PC-9 (cell line): ENCODE measurements at regions not wholly inside any gene's neighbourhood (a gene's known extent, or its start where the extent isn't known, plus 50 kb on each side); places are given as distances from the start of the nearest gene placed in this dataset.

Experiments used
- BruUV-seq: library from RNA; stranded (reverse); fragments of 400-500 nt; replicated peaks from 2 replicates; lab custom pipeline; 2021; lab: Mats Ljungman, UMichigan
- CTCF ChIA-PET: fragments of 300-600 bp; sonication (Branson Sonifier 250); formaldehyde crosslinking; loops from one replicate; lab custom pipeline; 2022; ENCODE audit warnings: antibody characterized with exemption; lab: Charles Lee
- POLR2A ChIA-PET: fragments of 300-600 bp; sonication (Branson Sonifier 250); formaldehyde crosslinking; loops from one replicate; lab custom pipeline; 2022; ENCODE audit warnings: antibody characterized with exemption; ENCODE audit not compliant: unreplicated experiment; lab: Charles Lee
- DNase-seq, 2 experiments: peaks; one replicate each; pipeline versions ENCODE4 v3.0.0 to v3.0.0-alpha.2; 2015 to 2022; ENCODE audit warnings: mixed read lengths in 1 of 2
- H2AFZ ChIP-seq: fragments of 200-600 bp; sonication (generic); 2 replicates; pipeline ENCODE4 v1.8.1; 2017; ENCODE audit warnings: antibody characterized with exemption
- H3F3A ChIP-seq: fragments of 200-600 bp; sonication (generic); 2 replicates; pipeline ENCODE4 v1.8.1; 2017; ENCODE audit warnings: antibody characterized with exemption, mild to moderate bottlenecking, low read depth; ENCODE audit not compliant: insufficient read depth
- H3K27ac ChIP-seq: fragments of 200-600 bp; sonication (generic); 2 replicates; pipeline ENCODE4 v1.6.1; 2016; ENCODE audit warnings: mixed run types
- H3K27me3 ChIP-seq: fragments of 200-600 bp; sonication (generic); 2 replicates; pipeline ENCODE4 v1.6.1; 2016; ENCODE audit warnings: low read depth, mixed run types; ENCODE audit not compliant: insufficient read depth
- H3K36me3 ChIP-seq: fragments of 200-600 bp; sonication (generic); 2 replicates; pipeline ENCODE4 v1.6.1; 2016; ENCODE audit warnings: low read depth, mixed run types
- H3K4me1 ChIP-seq: fragments of 200-600 bp; sonication (generic); replicated peaks from 2 replicates; pipeline ENCODE4 v1.6.1; 2016; ENCODE audit warnings: mixed run types; ENCODE audit not compliant: insufficient read depth
- H3K4me2 ChIP-seq: fragments of 200-600 bp; sonication (generic); 2 replicates; pipeline ENCODE4 v1.6.1; 2017; ENCODE audit warnings: mixed run types
- H3K4me3 ChIP-seq: fragments of 200-600 bp; sonication (generic); 2 replicates; pipeline ENCODE4 v1.6.1; 2016; ENCODE audit warnings: mixed run types
- H3K79me2 ChIP-seq: fragments of 200-600 bp; sonication (generic); 2 replicates; pipeline ENCODE4 v1.6.1; 2017; ENCODE audit warnings: low read depth, mixed run types
- H3K9me2 ChIP-seq: fragments of 200-600 bp; sonication (generic); 2 replicates; pipeline ENCODE4 v1.8.1; 2017; ENCODE audit warnings: mild to moderate bottlenecking; ENCODE audit not compliant: insufficient read depth
- H3K9me3 ChIP-seq: fragments of 200-600 bp; sonication (generic); 2 replicates; pipeline ENCODE4 v1.8.1; 2016; ENCODE audit warnings: low read depth; ENCODE audit not compliant: insufficient read depth
- H4K20me1 ChIP-seq: fragments of 200-600 bp; sonication (generic); 2 replicates; pipeline ENCODE4 v1.8.1; 2017; ENCODE audit not compliant: insufficient read depth
- EZH2 ChIP-seq: fragments of 200-600 bp; sonication (generic); IDR thresholded peaks from 2 replicates; pipeline ENCODE4 v1.8.0; 2017; ENCODE audit warnings: antibody characterized with exemption, low read depth
- intact Hi-C: fragments of 100-400 bp; cut with micrococcal nuclease; formaldehyde crosslinking; loops from one replicate; pipeline ENCODE4 v1.10.0; 2022; ENCODE audit not compliant: unreplicated experiment
- TF ChIP-seq, protein P1 (sequence below): fragments of 200-600 bp; sonication (generic); conservative IDR thresholded peaks from 2 replicates; pipeline ENCODE4 v1.6.1; 2017; ENCODE audit warnings: mixed run types, antibody characterized with exemption, mild to moderate bottlenecking, moderate library complexity

DNA sequence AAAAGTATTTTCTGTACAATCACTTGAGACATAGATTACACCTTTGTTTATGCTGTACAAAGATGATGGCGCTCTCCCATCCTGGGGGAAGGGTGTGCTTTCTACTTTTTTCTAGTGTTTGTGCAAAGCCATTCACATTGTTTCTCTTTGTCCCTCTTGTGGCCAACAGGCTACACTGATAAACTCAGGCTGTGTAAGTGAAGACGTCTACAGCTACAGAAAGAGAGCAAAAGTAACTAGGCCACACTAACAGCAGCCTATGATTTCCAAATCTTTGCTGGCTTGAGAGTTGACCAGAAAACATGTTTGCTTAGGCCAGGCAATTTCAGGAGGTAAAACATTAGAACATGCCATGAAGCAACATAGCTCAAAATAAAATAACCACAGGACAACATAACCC lies 75.1 kb downstream of the FOXB1 start:
- no TSS peak for BruUV-seq

DNA sequence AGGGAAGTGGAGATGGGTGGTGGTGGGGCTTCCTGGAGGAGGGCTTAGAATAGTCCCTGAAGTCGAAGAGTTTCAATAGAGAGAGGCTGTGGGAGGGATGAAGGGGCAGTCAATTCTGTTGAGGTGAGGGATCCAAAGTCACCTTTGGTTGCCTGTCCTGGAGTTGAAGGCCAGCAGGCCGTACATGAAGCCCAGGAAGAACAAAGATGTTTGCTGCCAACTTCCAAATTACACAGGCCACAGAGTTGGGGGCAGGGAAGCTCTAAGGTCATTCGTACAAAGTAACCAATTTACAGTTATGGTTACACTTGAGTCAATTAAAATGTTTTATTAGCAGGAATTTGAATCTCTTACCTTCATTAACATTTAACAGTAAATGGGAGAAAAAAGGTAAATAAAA lies 77.9 kb downstream of the FOXB1 start:
- Histone ChIP-seq H3F3A (peaks cover 11% of the 10 kb centered on the region; the same call in 1 of the 2 replicates), H4K20me1 (no peaks in the 10 kb centered on the region), H2AFZ (no peak overlapping the region), H3K27me3 (no peaks in the 10 kb centered on the region), H3K27ac (no peak overlapping the region), H3K9me3 (no peaks in the 10 kb centered on the region), H3K4me1 (peaks cover 23% of the 10 kb centered on the region), H3K4me3 (no peak overlapping the region), H3K36me3 (no peaks in the 10 kb centered on the region), H3K4me2 (no peak overlapping the region), H3K79me2 (no peaks in the 10 kb centered on the region), H3K9me2 (no peaks in the 10 kb centered on the region)
- POLR2A ChIA-PET = no interaction called here
- no TSS peak for BruUV-seq
- no peak for TF ChIP-seq EZH2
- TF ChIP-seq, protein P1, sequence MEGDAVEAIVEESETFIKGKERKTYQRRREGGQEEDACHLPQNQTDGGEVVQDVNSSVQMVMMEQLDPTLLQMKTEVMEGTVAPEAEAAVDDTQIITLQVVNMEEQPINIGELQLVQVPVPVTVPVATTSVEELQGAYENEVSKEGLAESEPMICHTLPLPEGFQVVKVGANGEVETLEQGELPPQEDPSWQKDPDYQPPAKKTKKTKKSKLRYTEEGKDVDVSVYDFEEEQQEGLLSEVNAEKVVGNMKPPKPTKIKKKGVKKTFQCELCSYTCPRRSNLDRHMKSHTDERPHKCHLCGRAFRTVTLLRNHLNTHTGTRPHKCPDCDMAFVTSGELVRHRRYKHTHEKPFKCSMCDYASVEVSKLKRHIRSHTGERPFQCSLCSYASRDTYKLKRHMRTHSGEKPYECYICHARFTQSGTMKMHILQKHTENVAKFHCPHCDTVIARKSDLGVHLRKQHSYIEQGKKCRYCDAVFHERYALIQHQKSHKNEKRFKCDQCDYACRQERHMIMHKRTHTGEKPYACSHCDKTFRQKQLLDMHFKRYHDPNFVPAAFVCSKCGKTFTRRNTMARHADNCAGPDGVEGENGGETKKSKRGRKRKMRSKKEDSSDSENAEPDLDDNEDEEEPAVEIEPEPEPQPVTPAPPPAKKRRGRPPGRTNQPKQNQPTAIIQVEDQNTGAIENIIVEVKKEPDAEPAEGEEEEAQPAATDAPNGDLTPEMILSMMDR = no peak
- DNase-seq = no peak
- intact Hi-C loops = no loop called here
- CTCF ChIA-PET = no interaction called here

More for the DNA sequence above, 75.1 kb downstream of the FOXB1 start:
- H2AFZ ChIP-seq = no peak overlapping the region
- no peaks in the 10 kb centered on the region for H3K79me2 ChIP-seq
- DNase-seq = no peak
- intact Hi-C loops = no loop called here
- no peaks in the 10 kb centered on the region for H3K9me3 ChIP-seq
- no peak overlapping the region for H3K27ac ChIP-seq
- peaks cover 19% of the 10 kb centered on the region for H3K4me1 ChIP-seq
- CTCF ChIA-PET = interaction anchor here (1.2 kb wide), 1 partner anchor 13 kb away, joined by 5 read pairs; no protein-coding TSS in a partner anchor
- TF ChIP-seq, protein P1 = peak; percentile 43; the same call in 1 of the 2 replicates
- no peak for TF ChIP-seq EZH2
- no peak overlapping the region for H3K4me3 ChIP-seq
- H3K9me2 ChIP-seq = no peaks in the 10 kb centered on the region
- no peaks in the 10 kb centered on the region for H3K36me3 ChIP-seq
- POLR2A ChIA-PET = no interaction called here
- no peaks in the 10 kb centered on the region for H4K20me1 ChIP-seq
- H3K27me3 ChIP-seq = no peaks in the 10 kb centered on the region
- H3K4me2 ChIP-seq = no peak overlapping the region
- H3F3A ChIP-seq = peaks cover 11% of the 10 kb centered on the region; the same call in 1 of the 2 replicates

GRCh38 chr15:60083318-60083717 lies 79.2 kb downstream of the FOXB1 start:
- Histone ChIP-seq H3K36me3 (no peaks in the 10 kb centered on the region), H3K9me3 (no peaks in the 10 kb centered on the region), H2AFZ (peak overlapping the region; percentile 43; the same call in 1 of the 2 replicates), H3F3A (peaks cover 11% of the 10 kb centered on the region; the same call in 1 of the 2 replicates), H3K79me2 (no peaks in the 10 kb centered on the region), H3K27ac (peak overlapping the region; percentile 49), H4K20me1 (no peaks in the 10 kb centered on the region), H3K4me1 (peaks cover 32% of the 10 kb centered on the region), H3K4me2 (peak overlapping the region; percentile 44; the same call in 1 of the 2 replicates), H3K27me3 (no peaks in the 10 kb centered on the region), H3K4me3 (no peak overlapping the region), H3K9me2 (no peaks in the 10 kb centered on the region)
- TF ChIP-seq, protein P1 = no peak
- no peak for TF ChIP-seq EZH2
- BruUV-seq = no TSS peak
- intact Hi-C loops = no loop called here
- POLR2A ChIA-PET = no interaction called here
- CTCF ChIA-PET = no interaction called here
- peak in 1 of 2 experiments; percentile 57 for DNase-seq
